Astrocyte of the hippocampus (primary cell): ENCODE measurements at regions not wholly inside any gene's neighbourhood (a gene's known extent, or its start where the extent isn't known, plus 50 kb on each side); places are given as distances from the start of the nearest gene placed in this dataset.
"Not testable (repeated sequence)": the region's sequence is repeated elsewhere in the genome, so short reads cannot be mapped to it uniquely, and the experiment has no call there.

Experiments used
- DNase-seq: peaks from one replicate; pipeline ENCODE4 v3.0.0; 2011; ENCODE audit warnings: low read depth, low spot score

DNA sequence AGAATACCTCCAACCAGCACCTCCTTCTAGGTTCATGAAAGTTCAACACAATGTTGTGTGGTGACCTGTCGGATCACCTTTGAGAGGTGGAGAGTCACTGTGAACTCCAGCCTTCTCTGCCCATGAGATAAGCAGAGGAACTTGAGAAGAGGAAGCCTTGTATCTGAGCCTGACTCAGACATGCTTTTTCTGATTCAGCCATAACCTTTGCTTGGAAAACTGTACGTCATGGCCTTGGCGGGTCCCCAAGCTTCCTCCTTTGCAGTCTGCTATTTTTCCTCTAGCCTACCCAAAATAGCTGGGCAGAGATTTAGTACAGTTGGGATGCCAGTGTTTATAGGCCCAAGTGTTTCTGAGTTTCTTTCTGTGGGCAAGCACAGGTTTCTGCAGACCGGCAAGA lies 274.7 kb downstream of the CETN3 start:
- peak; percentile 75 for DNase-seq

- no peak for DNase-seq
These were observed 275.2 kb downstream of the CETN3 start for GRCh38 chr5:90134381-90134780.

DNA sequence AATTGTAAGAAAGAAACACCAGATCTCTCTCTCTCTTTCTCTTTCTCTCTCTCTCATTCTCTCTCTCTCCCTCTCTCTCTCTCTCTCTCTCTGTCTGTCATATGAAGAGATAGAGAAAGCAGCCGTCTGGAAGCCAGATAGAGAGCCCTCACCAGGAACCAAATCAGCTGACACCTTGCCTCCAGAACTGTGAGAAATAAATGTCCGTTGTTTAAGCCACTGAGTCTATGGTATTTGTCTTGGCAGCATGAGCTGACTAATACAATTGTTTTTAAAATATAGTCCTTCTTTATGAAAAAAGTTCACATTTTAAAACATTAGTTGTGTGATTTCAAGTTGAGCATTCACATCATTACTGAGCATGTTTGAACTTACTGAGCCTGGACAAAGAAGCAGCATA lies 275.6 kb downstream of the CETN3 start:
- no peak for DNase-seq

DNA sequence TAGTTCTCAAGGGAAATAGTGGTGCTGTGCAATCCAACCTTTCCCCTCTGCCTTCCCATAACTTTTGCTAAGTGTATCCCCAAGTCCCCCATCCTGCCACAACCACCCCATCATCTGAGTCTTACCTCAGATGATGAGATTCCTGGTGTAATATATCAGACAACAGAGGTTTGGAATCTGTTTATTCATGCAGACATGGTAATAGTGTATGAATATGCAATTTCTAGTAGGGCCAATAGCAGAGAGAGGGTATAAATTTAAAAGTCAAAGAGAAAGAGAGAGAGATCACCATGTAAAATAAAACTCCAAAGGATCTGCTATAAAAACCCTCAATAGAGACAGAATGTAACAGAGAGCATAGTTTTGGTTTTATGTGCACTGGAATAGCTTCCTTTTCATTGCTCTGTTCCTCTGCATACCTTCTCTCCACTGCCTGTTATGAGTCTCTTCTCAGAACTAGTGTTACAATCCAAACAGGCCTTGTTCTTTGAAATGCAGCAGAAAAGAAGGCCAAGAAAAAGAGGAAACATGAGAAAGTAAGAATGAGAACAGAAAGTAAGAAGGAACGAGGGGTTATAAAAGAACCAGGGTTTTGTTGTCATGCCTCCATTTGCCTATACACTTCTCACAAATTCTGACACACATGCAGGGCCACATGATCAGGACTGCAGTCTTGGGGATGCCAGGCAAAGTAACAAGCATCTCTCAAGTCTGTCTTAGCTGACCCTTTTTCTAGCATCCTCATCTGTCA lies 278.0 kb downstream of the CETN3 start:
- DNase-seq: peak; percentile 42

DNA sequence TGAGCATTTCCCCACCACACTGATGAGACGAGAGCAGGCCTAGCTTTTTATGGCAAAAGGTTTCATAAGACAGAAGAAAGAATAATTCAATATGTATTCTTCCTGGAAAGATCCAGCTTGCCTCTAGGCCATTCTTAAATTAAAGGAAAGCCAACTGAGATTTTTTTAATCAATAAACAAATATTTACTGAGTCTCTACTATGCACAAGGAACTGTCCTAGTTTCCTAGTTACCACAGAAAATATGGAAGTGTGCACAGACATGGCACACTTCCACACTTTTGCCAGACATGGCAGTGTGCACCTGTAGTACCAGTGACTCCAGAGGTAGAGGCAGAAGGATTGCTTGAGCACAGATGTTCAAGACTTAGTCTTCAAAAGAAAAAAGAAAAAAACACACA lies 281.0 kb downstream of the CETN3 start:
- no peak for DNase-seq

DNA sequence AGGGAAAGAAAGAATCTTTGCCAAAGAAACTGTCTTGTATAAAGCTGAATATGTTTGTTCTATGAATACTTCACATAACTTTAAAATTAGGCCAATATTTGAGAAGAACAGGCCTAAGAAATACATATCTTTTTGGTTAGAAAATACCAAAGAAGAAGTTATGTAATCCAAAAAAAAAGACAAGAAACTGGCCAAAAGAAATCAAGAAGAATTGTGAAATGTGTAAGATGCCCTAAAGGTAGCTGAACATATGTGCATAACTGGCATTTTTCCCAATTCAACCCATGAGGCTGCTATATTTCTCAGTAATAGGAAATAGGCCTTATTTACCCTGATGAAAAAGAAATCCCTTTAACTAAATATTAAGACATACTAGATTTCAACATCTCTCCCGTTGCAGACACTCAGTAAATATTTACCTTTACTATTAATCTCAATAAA lies 290.0 kb downstream of the CETN3 start:
- DNase-seq: no peak

DNA sequence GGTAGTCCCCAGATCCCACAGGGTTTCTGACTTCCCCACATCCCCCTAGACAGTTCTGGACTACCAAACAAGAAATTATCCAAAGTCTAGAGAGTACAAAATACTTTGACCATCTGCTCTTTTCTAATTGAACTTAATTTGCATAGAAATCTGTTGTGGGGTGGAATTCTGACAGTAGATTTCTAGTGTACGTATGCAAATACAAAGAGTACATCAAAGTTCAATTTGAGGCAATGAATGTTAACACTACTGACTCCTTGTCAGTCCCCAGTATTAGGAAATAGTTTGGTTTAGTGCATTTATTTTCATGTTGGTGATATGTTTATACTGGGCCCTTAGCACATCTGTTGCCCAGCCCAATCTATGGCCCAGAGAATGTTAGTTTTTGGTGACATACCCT lies 292.6 kb downstream of the CETN3 start:
- DNase-seq: no peak

DNA sequence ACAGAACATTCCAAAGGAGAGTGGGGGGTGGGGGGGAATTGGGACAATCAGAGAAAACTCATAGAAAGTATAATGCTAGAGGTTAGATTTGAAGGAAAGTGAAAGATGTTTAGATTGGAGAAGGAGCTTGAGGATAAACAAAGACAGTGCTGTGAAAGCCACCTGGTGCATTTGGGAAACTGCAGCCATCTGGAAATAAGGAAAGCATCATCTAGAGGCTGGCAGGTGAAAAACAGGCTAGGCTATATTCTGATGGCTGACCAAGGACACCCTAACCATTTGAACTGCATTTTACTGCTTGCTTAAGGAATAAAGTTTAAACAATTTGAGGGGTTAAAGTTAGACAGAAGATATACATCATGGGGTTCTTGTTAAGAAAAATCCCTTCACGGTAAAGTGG lies 296.4 kb downstream of the CETN3 start:
- no peak for DNase-seq

DNA sequence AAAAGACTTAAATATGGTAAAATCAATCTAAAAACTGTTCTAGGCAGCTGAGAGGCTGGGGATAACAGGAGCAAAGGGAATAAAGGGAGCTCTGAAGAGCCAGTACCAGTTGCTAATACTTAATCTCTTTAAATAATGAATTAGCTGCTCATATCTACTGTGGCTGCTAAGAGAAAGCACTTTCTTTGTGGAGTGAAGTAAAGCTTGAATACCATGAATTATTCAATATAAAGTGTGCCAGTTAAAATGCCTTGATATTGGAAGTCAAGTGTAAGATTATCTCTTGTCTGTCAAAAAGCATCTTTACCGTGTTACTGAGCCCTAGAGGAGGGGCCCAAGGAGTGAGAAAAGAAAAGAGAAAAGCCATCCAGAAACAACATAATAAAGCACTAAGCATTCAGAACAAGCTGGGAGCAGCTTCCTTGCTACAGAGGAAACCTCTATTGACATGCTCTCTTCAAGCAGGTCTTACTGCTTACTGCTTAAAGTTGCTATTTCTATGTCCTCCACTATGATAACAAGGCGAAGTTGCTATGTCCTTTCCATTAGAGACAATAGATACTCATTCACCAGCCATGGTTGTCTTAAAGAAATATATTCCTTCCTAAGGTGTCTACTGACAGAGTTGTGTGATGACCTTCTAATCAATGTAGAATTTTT lies 297.4 kb downstream of the CETN3 start:
- DNase-seq: no peak

- DNase-seq: no peak
These were observed 298.1 kb downstream of the CETN3 start for GRCh38 chr5:90111364-90112032.

DNA sequence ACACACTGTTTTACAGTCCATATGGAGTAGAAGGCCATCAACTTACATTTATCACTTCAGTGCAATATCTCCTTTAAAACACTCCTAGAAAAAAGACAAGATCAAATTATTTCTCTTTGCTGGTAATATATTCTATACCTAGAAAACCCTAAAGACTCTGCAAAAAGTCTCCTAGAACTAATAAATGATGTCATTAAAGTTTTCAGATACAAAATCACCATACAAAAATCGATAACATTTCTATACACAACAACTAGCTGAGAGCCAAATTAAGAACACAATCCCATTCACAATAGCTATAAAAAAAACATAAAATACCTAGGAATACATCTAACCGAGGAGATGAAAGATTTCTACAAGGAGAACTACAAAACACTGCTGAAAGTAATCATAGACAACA lies 300.3 kb downstream of the CETN3 start:
- no peak for DNase-seq

- DNase-seq: no peak
These were observed 310.5 kb downstream of the CETN3 start for GRCh38 chr5:90099099-90099498.

- no peak for DNase-seq
These were observed 312.5 kb downstream of the CETN3 start for GRCh38 chr5:90097082-90097477.

- DNase-seq: peak; percentile 78
These were observed 313.0 kb downstream of the CETN3 start for GRCh38 chr5:90096415-90097081.

GRCh38 chr5:90095292-90096060 lies 314.1 kb downstream of the CETN3 start:
- DNase-seq: no peak

DNA sequence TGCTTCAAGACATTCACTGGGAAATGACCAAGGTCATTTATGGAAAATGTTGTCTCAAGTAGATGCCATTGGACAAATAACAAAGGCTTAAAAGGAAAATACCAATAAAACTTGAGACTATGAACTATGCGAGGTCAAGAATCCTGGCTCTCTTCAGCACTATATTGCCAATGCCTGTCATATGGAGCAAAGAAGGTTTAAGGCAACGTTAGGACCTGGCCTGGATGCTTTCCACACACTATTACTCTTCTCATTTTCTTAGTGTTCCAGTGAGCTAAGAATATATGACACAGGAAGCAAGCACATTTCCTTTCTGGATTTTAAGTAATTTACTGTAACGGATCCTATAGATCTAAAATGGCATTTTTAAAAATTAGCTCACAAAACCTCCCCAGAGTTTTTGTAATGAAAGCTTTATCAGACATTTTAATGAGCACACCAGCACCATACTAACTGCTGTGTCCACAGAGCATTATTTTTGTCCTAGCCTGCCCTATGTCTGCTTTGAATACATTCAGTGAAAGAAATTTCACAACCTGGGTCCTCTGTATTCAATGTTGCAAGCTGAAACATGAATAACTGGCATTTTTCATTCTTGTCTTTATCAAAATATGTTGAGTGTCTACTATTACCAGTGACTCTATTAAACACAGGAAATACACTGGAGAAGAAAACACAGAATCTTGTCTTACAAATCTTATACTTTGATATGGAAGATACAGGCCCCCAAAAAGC lies 315.6 kb downstream of the CETN3 start:
- no peak for DNase-seq

GRCh38 chr5:90092734-90093133 lies 316.8 kb downstream of the CETN3 start:
- DNase-seq: no peak

DNA sequence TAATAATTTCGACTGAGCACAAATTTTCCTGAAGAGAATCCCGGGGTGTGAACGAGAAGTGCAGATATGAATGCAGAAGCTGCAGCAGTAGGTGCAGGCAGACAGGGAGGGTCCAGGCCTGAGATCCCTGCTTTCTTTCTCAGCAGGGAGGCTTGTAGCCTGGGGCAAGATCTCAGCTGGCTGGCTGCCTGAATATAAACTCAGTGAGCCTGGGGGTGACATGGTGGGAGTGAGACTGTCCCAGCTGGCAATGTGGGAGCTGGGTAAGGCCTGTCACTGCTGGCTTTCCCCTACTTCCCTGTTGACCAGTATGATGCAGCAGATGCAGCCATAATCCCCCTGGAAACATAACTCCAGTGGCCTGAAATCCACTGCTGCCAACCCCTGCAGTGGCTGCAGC lies 325.2 kb downstream of the CETN3 start:
- DNase-seq: no peak

GRCh38 chr5:90073026-90073570 lies 336.5 kb downstream of the CETN3 start:
- not testable (repeated sequence) for DNase-seq

- DNase-seq: no peak
These were observed 337.9 kb downstream of the CETN3 start for GRCh38 chr5:90071656-90072055.

GRCh38 chr5:90071066-90071465 lies 338.5 kb downstream of the CETN3 start:
- no peak for DNase-seq
